Activated T-cell treated with anti-CD3 and anti-CD28 coated beads, Interleukin-2, amount 50 U/mL, for 24 hours (primary cell): ENCODE measurements at regions not wholly inside any gene's neighbourhood (a gene's known extent, or its start where the extent isn't known, plus 50 kb on each side); places are given as distances from the start of the nearest gene placed in this dataset.

ENCODE experiments used
- DNase-seq: peaks from one replicate; pipeline ENCODE4 v3.0.0-alpha.2; 2020
- H3K27ac Mint-ChIP-seq: 2 replicates; pipeline ENCODE4 v1.8.0; 2020; ENCODE audit warnings: mild to moderate bottlenecking, mixed read lengths
- H3K27me3 Mint-ChIP-seq: 2 replicates; pipeline ENCODE4 v1.8.0; 2020; ENCODE audit warnings: mixed read lengths
- H3K36me3 Mint-ChIP-seq: 2 replicates; pipeline ENCODE4 v1.8.0; 2020; ENCODE audit warnings: low read depth, mixed read lengths
- H3K4me1 Mint-ChIP-seq: 2 replicates; pipeline ENCODE4 v1.8.0; 2020; ENCODE audit warnings: low read depth, mixed read lengths
- H3K4me3 Mint-ChIP-seq: 2 replicates; pipeline ENCODE4 v1.8.0; 2020; ENCODE audit warnings: mild to moderate bottlenecking, moderate library complexity, mixed read lengths
- H3K9me3 Mint-ChIP-seq: 2 replicates; pipeline ENCODE4 v1.8.0; 2020; ENCODE audit warnings: mixed read lengths

DNA sequence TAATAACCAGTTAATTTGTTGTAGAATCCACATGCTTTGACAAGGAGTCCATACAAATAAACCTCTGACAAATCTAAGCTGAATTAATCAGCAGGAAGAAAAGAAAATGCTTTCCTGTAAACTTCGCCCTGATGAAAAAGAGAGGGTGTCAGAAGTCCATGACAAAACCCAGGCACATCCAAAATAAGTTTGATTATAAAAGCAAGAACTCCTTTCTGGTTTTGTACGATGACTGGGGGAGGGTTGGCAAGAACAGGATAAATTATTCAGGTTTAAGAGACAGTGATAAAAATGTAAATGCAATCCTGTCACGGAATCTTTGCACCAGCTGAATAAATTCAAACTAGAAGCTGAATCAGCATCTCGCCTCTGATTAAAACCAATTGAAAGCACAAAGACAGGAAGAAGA lies 469.2 kb upstream of the TNP1 start:
- no peak for DNase-seq
- H3K9me3 Mint-ChIP-seq = peaks cover 4% of the 10 kb centered on the region
- H3K27me3 Mint-ChIP-seq = no peaks in the 10 kb centered on the region
- H3K27ac Mint-ChIP-seq = no peak overlapping the region
- no peaks in the 10 kb centered on the region for H3K4me1 Mint-ChIP-seq
- H3K4me3 Mint-ChIP-seq = no peak overlapping the region
- H3K36me3 Mint-ChIP-seq = peaks cover 15% of the 10 kb centered on the region

DNA sequence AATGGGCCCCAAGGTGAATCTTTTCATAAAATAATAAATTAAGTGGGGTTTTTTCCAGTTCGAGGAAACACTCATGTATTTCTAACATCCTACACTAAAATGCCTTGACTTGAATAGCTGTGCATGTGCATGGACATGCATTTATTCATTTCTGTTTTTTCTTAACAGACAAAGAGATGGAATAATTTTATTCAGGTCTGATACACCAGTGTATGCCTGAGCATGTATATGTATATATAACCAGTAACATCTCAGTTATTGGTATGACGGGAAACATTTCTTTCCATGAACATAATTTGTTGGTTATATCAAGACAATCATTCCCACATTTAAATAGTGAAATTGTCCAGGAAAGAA lies 468.7 kb upstream of the TNP1 start:
- no peaks in the 10 kb centered on the region for H3K4me1 Mint-ChIP-seq
- peaks cover 17% of the 10 kb centered on the region for H3K36me3 Mint-ChIP-seq
- peaks cover 6% of the 10 kb centered on the region for H3K9me3 Mint-ChIP-seq
- no peak overlapping the region for H3K27ac Mint-ChIP-seq
- H3K4me3 Mint-ChIP-seq = no peak overlapping the region
- H3K27me3 Mint-ChIP-seq = no peaks in the 10 kb centered on the region
- DNase-seq = no peak

DNA sequence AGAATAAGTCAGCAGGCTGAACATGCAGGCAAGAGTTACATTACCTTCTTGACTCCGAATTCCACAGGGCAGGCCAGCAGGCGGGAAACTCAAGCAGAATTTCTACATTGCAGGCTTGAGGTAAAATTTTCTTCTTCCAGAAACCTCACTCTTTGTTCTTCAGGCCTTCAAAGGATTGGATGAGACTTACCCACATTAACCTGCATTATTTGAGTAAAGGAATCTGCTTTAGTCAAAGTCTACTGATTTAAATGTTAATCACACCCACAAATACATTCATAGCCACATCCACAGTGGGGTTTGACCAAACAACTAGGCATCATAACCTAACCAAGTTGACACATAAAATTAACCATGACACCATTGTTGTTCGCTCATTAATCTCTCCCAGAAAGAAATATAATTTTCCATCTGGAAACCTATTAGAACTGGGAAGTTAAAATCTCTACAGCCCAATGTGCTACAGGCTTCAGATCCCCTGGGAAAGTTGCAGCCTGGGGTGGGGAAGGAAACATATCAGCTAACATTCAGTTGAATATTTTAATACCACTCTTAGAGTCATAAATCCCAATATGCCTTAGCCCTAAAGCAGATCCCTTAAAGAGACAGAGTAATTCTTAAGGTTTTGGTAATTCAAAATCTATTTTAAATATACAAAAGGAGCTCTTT lies 468.2 kb upstream of the TNP1 start:
- Mint-ChIP-seq H3K9me3 (peaks cover 6% of the 10 kb centered on the region), H3K27ac (no peak overlapping the region), H3K4me3 (no peak overlapping the region), H3K4me1 (no peaks in the 10 kb centered on the region), H3K36me3 (peaks cover 17% of the 10 kb centered on the region), H3K27me3 (no peaks in the 10 kb centered on the region)
- DNase-seq = no peak

DNA sequence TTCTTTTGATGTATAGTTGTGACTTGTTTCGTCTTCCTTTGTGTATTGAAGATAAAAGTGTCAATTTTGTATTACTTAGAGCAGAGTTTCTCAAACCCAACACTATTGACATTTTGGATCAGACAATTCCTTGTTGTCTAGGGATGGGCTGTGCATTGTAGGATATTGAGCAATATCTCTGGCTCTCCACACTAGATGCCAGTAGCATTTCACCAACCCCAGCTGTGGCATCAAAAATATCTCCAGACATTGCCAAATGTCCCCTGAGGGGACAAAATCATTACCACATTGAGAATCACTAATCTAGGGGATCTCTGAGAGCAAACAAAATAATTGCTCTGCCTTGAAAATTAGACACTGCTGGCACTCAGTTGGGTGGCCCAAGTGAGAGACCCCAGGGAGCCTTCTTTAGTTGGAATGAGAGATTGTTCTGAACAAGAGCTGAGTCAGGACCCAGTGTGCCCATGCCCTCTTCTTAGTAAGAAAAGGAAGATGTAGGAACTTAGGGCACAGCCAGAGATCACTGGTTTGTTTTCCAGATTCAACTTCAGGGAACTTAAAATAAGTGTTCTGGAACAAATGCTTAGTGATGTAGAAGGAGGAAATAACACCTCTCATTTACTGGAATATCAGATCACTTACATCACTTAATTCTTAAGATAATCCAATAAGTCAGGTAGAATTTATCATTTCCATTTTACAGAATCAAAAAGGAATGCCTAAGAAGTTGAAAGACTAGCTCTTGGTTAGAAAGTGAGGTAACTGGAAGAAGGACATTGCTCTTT lies 466.6 kb upstream of the TNP1 start:
- Mint-ChIP-seq H3K27me3 (no peaks in the 10 kb centered on the region), H3K9me3 (peaks cover 6% of the 10 kb centered on the region), H3K27ac (no peak overlapping the region), H3K36me3 (peaks cover 17% of the 10 kb centered on the region), H3K4me3 (no peak overlapping the region), H3K4me1 (no peaks in the 10 kb centered on the region)
- no peak for DNase-seq

DNA sequence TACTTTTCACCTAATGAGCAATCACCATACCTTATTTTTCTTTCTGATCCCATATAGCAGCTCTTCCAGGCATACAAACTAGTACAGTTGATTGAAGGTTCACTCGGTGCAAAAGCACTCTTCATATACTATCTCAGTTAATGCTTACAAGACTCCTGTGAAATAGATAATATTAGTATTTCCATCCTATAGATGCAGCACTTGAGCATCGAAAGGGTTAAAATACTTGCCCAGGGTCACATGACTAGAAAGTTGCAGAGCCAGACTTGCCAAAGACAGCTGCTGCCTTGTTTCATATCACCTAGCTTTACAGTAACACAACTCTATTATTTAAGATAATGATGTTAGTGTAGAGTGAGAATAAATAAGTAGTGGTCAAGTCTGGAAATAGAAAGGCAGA lies 466.0 kb upstream of the TNP1 start:
- Mint-ChIP-seq H3K27ac (no peak overlapping the region), H3K36me3 (peaks cover 17% of the 10 kb centered on the region), H3K4me1 (no peaks in the 10 kb centered on the region), H3K27me3 (no peaks in the 10 kb centered on the region), H3K4me3 (no peak overlapping the region), H3K9me3 (peaks cover 6% of the 10 kb centered on the region)
- no peak for DNase-seq

DNA sequence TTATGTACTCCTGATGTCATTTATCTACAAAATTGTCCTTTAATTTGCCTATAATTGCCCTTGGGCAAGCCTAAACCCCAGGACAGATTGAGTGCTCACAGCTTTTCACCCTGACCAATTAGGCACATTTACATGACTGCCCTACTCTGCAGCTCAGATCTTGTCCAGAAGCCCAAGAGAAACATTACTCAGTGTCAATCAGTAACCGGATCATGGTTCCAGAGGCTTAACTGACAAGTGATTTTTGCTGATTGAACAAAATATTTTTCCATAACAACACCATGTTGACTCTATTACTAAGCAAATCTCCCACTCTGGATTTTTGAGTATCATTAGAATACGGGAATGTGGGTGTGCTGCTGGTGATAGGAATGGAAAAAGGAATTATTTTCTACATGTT lies 465.4 kb upstream of the TNP1 start:
- no peak for DNase-seq
- Mint-ChIP-seq H3K27me3 (no peaks in the 10 kb centered on the region), H3K4me1 (no peaks in the 10 kb centered on the region), H3K4me3 (no peak overlapping the region), H3K36me3 (peaks cover 17% of the 10 kb centered on the region), H3K27ac (no peak overlapping the region), H3K9me3 (peaks cover 6% of the 10 kb centered on the region)

DNA sequence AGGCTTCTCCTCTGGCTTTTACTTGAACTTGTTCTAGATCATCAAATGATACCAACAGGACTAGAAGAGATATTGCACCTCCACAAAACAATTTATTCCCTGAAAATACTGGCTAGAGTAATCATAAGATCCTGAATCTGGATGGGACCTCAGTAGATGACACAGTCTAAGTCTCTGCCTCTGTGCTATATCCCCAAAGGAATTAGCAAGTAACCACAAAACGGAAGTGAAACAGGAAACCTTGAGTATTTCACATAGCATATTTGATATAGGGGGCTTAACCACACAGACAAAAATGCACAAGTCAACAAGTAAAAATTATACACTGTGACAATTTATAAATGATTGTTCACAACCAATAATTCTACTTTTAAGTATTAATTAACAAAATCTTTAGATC lies 456.9 kb upstream of the TNP1 start:
- Mint-ChIP-seq H3K9me3 (no peaks in the 10 kb centered on the region), H3K27ac (no peak overlapping the region), H3K4me1 (peaks cover 13% of the 10 kb centered on the region), H3K4me3 (no peak overlapping the region), H3K27me3 (no peaks in the 10 kb centered on the region), H3K36me3 (no peaks in the 10 kb centered on the region)
- DNase-seq = no peak

DNA sequence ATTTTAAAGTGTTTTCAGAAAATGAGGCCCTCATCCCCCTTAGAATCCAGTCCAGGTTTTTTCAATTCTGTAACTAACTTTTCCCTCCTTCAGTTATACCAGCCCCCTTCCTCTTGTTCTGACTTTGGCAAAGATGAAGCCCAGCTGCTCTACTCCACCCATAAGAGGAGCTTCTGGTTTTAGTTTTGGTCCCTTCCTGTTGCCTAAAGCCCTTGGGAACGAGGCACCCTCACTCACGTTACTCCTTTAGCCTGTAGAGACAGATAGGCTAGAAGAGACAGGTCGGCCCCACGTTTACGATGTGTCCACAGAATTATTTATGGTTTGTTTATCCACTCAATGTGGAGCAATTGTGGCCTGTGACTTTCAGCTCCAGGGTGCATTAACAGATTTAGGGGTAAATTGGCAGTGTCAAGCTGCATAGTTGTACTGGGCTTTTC lies 454.2 kb upstream of the TNP1 start:
- Mint-ChIP-seq H3K36me3 (no peaks in the 10 kb centered on the region), H3K27me3 (no peaks in the 10 kb centered on the region), H3K27ac (no peak overlapping the region), H3K4me3 (no peak overlapping the region), H3K4me1 (peaks cover 13% of the 10 kb centered on the region), H3K9me3 (no peaks in the 10 kb centered on the region)
- no peak for DNase-seq

DNA sequence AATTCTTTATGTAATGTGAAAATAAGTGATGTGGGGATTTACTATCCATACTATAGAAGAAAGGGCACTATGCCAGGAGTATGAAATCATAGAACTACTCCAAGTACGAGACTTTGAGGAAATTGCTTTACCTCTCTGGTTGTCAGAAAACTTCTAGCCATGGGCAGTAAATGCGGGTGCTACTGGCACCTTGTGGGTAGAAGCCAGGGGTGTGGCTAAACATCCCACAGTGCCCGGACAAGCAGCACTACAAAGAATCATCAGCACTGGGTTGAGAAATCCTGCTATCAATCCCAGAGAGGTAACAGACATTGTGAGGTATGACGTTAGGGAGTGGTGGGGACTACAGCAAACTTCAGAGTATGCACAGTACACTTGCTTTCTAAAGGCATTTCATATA lies 453.5 kb upstream of the TNP1 start:
- Mint-ChIP-seq H3K27ac (no peak overlapping the region), H3K4me1 (peaks cover 13% of the 10 kb centered on the region), H3K27me3 (no peaks in the 10 kb centered on the region), H3K4me3 (no peak overlapping the region), H3K36me3 (no peaks in the 10 kb centered on the region), H3K9me3 (no peaks in the 10 kb centered on the region)
- no peak for DNase-seq

DNA sequence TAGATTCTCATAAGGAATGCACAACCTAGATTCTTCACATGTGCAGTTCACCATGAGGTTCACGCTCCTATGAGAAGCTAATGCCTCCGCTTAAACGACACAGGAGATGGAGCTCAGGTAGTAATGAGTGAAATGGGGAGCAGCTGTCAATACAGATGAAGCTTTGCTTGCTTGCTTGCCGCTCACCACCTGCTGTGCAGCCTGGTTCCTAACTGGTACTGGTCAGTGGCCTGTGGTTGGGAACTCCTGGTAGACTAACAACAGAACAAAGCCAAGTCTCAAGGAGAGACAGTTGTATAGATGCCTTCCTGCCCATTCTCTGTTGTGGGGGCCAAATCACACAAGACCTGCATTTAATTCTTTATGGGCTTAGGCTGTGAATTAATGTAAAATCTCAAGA lies 449.2 kb upstream of the TNP1 start:
- Mint-ChIP-seq H3K36me3 (no peaks in the 10 kb centered on the region), H3K9me3 (no peaks in the 10 kb centered on the region), H3K27ac (no peak overlapping the region), H3K4me1 (no peaks in the 10 kb centered on the region), H3K4me3 (no peak overlapping the region), H3K27me3 (no peaks in the 10 kb centered on the region)
- no peak for DNase-seq

DNA sequence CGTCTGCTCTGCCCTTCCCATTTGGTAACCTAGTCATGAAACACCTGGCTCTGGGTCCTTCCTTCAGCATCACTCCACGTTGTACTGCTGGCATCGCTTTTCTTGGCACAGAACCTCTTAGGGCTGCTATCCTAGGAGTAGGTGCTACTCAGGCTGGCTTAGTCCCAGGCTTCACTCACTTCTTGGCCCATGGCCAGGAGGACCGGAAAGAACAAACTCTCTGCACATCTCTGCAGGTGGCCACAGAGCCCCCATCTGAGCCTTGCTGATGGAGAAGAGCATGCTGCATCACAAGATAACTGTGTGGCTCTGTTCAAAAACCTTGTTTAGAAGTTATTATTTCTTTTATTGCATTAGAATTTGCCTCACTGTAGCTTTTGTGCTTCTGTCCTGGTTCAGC lies 447.2 kb upstream of the TNP1 start:
- Mint-ChIP-seq H3K9me3 (no peaks in the 10 kb centered on the region), H3K27ac (no peak overlapping the region), H3K36me3 (no peaks in the 10 kb centered on the region), H3K27me3 (no peaks in the 10 kb centered on the region), H3K4me1 (no peaks in the 10 kb centered on the region), H3K4me3 (no peak overlapping the region)
- DNase-seq = no peak

DNA sequence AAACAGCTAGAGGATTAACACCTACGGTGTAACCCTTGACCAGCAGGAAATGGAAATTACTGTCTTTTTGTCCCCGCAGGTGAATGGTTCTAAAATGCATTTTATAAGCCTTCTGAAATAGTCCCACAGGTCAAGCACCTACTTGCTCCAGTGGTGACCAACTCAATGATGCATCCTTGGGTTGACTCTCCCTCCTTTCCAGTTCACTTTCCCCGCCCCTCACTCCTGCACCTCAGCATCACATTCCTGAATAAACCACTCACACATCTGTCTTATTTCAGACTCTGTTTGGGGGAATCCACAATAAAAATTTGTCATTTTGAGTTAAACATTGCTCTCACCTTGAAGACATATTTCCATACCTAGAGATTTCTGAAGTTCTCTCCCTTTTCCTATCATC lies 446.0 kb upstream of the TNP1 start:
- Mint-ChIP-seq H3K27me3 (no peaks in the 10 kb centered on the region), H3K27ac (no peak overlapping the region), H3K4me1 (no peaks in the 10 kb centered on the region), H3K36me3 (no peaks in the 10 kb centered on the region), H3K9me3 (no peaks in the 10 kb centered on the region), H3K4me3 (no peak overlapping the region)
- no peak for DNase-seq

DNA sequence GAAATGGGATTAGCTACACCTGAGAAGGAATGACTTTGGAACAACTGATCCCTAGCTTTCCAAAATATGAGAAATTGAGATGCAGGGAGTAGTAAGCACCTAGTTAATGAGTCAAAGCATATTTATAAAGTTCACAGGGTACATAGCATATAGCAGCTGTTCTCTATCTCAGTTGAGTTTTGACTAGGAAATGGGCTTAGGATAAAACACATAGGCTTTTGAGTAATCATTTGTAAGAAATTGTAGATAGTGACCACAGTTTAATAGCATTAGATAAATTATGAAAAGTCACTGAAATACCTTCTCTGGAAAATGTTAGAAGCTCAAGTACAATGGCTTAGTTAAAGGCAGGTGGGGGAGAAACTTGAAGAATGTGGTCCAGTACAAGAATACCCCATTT lies 444.7 kb upstream of the TNP1 start:
- no peak overlapping the region for H3K4me3 Mint-ChIP-seq
- H3K27me3 Mint-ChIP-seq = no peaks in the 10 kb centered on the region
- DNase-seq = no peak
- H3K9me3 Mint-ChIP-seq = no peaks in the 10 kb centered on the region
- H3K27ac Mint-ChIP-seq = no peak overlapping the region
- H3K36me3 Mint-ChIP-seq = no peaks in the 10 kb centered on the region
- H3K4me1 Mint-ChIP-seq = no peaks in the 10 kb centered on the region

DNA sequence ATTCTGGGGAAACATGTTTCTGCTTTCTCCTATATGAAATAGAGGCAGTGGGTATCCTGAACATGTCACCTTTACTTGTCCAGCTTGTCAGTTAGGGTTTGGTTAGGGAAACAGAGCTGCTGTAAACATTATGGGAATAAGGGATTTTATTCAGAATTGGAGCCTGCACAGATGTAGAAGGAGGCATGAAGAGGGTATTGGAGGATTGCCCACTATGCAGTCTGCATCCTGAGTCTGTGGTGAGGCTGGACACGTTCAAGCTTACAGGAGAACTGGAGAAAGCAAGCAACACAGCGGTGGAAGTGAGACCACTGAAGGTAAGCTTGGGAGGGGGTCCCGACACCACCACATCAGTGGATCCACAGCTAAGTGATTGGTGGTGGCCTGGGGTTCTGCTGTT lies 443.0 kb upstream of the TNP1 start:
- Mint-ChIP-seq H3K36me3 (no peaks in the 10 kb centered on the region), H3K27ac (no peak overlapping the region), H3K4me1 (no peaks in the 10 kb centered on the region), H3K4me3 (no peak overlapping the region), H3K27me3 (no peaks in the 10 kb centered on the region), H3K9me3 (no peaks in the 10 kb centered on the region)
- DNase-seq = no peak

DNA sequence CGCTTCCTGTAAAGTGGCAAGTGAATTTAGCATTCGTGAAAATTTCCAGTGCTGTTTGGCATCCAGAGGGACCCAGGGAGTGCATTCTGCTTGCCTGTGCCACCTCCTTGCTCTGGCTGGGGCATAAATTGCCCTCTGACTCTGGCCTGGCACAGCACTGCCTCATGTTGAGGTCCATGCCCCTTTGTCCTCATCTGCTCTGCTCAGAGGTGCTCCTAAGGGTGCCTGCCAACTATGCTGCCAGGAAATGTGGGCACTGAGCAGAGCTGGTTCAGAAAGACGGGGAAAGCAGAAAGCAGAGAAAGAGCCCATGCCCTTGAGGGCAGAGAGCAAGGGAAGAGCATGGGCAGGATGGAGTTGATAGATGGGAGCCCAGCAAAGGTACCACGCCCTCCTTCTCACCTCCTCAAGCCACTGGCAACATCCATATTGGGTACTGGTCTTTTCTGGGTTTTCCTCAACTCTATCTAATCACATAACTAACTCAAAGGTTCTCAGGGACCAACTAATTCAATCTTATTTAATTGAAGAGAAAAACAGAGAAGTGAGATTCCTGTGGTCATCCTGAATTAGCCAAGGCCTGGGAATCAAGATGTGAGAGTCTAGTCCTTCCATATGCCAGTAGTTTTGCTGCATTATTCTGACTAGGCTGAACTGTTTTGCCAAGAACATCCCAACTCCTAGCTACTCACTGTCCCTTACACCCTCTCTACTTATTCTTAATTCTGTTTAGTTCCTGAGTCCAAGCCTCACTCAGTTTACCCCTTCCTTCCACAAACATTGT lies 441.5 kb upstream of the TNP1 start:
- peaks cover 8% of the 10 kb centered on the region for H3K9me3 Mint-ChIP-seq
- H3K36me3 Mint-ChIP-seq = no peaks in the 10 kb centered on the region
- H3K27ac Mint-ChIP-seq = no peak overlapping the region
- H3K27me3 Mint-ChIP-seq = no peaks in the 10 kb centered on the region
- H3K4me1 Mint-ChIP-seq = no peaks in the 10 kb centered on the region
- DNase-seq = no peak
- H3K4me3 Mint-ChIP-seq = no peak overlapping the region
